SK-N-SH (cell line): ENCODE measurements at regions not wholly inside any gene's neighbourhood (a gene's known extent, or its start where the extent isn't known, plus 50 kb on each side); places are given as distances from the start of the nearest gene placed in this dataset.

Source experiments
- CTCF ChIA-PET: fragments of 300-600, 350-600 bp; formaldehyde crosslinking; extraction: SDS; loops from one replicate; lab custom pipeline; 2021; lab: Yijun Ruan, JAX
- POLR2A ChIA-PET: fragments of 350-600 bp; sonication (Branson Sonifier 250); formaldehyde crosslinking; extraction: SDS; loops from one replicate; lab custom pipeline; 2020; ENCODE audit warnings: antibody characterized with exemption, inconsistent platforms; lab: Yijun Ruan, JAX
- DNase-seq: peaks from one replicate; pipeline ENCODE4 v3.0.0; 2012
- H2AFZ ChIP-seq: fragments of 200-600 bp; sonication (generic); 2 replicates; pipeline ENCODE4 v1.8.1; 2016; ENCODE audit warnings: antibody characterized with exemption, mild to moderate bottlenecking, low read depth
- H3F3A ChIP-seq: fragments of 200-600 bp; sonication (generic); replicated peaks from 2 replicates; pipeline ENCODE3; 2016; ENCODE audit warnings: antibody characterized with exemption, mild to moderate bottlenecking; ENCODE audit not compliant: insufficient read depth
- H3K27ac ChIP-seq, 2 experiments: fragments of 200-500 bp in 1 of 2; fragments of 200-600 bp in 1 of 2; sonication (Bioruptor generic) in 1 of 2; sonication (generic), shearing (Covaris generic) in 1 of 2; 2 replicates each; pipeline versions ENCODE4 v1.5.1 to v1.6.1; 2014 to 2016; ENCODE audit warnings: low read depth in 2 of 2, inconsistent platforms in 1 of 2, low read length in 1 of 2, mild to moderate bottlenecking in 1 of 2, mixed read lengths in 1 of 2
- H3K27me3 ChIP-seq: fragments of 200-600 bp; sonication (generic), shearing (Covaris generic); 2 replicates; pipeline ENCODE4 v1.6.1; 2016; ENCODE audit warnings: mixed run types; ENCODE audit not compliant: insufficient read depth
- H3K36me3 ChIP-seq, 2 experiments: fragments of 200-500 bp in 1 of 2; fragments of 200-600 bp in 1 of 2; sonication (Bioruptor generic) in 1 of 2; sonication (generic) in 1 of 2; replicated peaks in 1 of 2; 2 replicates each; pipeline versions ENCODE3 to v1.5.1; 2014 to 2016; ENCODE audit warnings: low read length in 1 of 2, mild to moderate bottlenecking in 1 of 2; ENCODE audit not compliant: insufficient read depth in 2 of 2, control insufficient read depth in 1 of 2
- H3K4me1 ChIP-seq, 2 experiments: fragments of 200-500 bp in 1 of 2; fragments of 200-600 bp in 1 of 2; sonication (Bioruptor generic) in 1 of 2; sonication (generic), shearing (Covaris generic) in 1 of 2; 2 replicates each; pipeline versions ENCODE4 v1.5.1 to v1.6.1; 2014 to 2016; ENCODE audit warnings: low read depth in 1 of 2, low read length in 1 of 2, mixed run types in 1 of 2; ENCODE audit not compliant: insufficient read depth in 2 of 2, control insufficient read depth in 1 of 2
- H3K4me2 ChIP-seq: fragments of 200-600 bp; sonication (generic), shearing (Covaris generic); 2 replicates; pipeline ENCODE4 v1.6.1; 2017; ENCODE audit warnings: mixed run types
- H3K4me3 ChIP-seq, 2 experiments: fragments of 200-500 bp in 1 of 2; fragments of 200-600 bp in 1 of 2; sonication (Bioruptor generic) in 1 of 2; sonication (generic), shearing (Covaris generic) in 1 of 2; 2 replicates each; pipeline versions ENCODE4 v1.5.1 to v1.8.1; 2014 to 2016; ENCODE audit warnings: low read depth in 2 of 2, inconsistent platforms in 1 of 2, low read length in 1 of 2, mild to moderate bottlenecking in 1 of 2, mixed read lengths in 1 of 2, moderate library complexity in 1 of 2
- H3K79me2 ChIP-seq: fragments of 200-600 bp; sonication (generic); 2 replicates; pipeline ENCODE4 v1.8.1; 2017; ENCODE audit warnings: mild to moderate bottlenecking; ENCODE audit not compliant: insufficient read depth
- H3K9ac ChIP-seq: fragments of 200-600 bp; sonication (generic); 2 replicates; pipeline ENCODE4 v1.6.1; 2017; ENCODE audit warnings: mixed run types
- H3K9me2 ChIP-seq: fragments of 200-600 bp; sonication (generic); 2 replicates; pipeline ENCODE4 v1.6.1; 2017; ENCODE audit warnings: mixed run types
- H3K9me3 ChIP-seq: fragments of 200-600 bp; sonication (generic); 2 replicates; pipeline ENCODE4 v1.6.1; 2017; ENCODE audit warnings: mixed run types, mild to moderate bottlenecking, moderate library complexity
- H4K20me1 ChIP-seq: fragments of 200-600 bp; sonication (generic); 2 replicates; pipeline ENCODE4 v1.6.1; 2017; ENCODE audit warnings: mild to moderate bottlenecking, mixed run types; ENCODE audit not compliant: insufficient read depth
- CHD2 ChIP-seq: fragments of 150-350 bp; IDR thresholded peaks from 2 replicates; pipeline ENCODE4 v1.6.1; 2018; ENCODE audit warnings: low read length; ENCODE audit not compliant: partially characterized antibody
- EZH2phosphoT487 ChIP-seq: fragments of 200-600 bp; sonication (generic); IDR thresholded peaks from 2 replicates; pipeline ENCODE4 v1.6.1; 2017; ENCODE audit warnings: low read depth, mixed run types, mild to moderate bottlenecking, antibody characterized with exemption, moderate library complexity, borderline replicate concordance
- FOSL2 ChIP-seq: IDR thresholded peaks from 2 replicates; pipeline ENCODE4 v1.4.0; 2012; ENCODE audit warnings: low read depth, mild to moderate bottlenecking, moderate library complexity, borderline replicate concordance
- JUND ChIP-seq: IDR thresholded peaks from 2 replicates; pipeline ENCODE4 v1.4.0; 2012
- MAX ChIP-seq: IDR thresholded peaks from 2 replicates; pipeline ENCODE4 v1.4.0; 2012; ENCODE audit warnings: low read depth
- MEF2A ChIP-seq: IDR thresholded peaks from 2 replicates; pipeline ENCODE4 v1.4.0; 2012; ENCODE audit warnings: low read depth, borderline replicate concordance
- NRF1 ChIP-seq: IDR thresholded peaks from 2 replicates; pipeline ENCODE4 v1.6.1; 2012; ENCODE audit warnings: low read depth, mild to moderate bottlenecking, low read length
- REST ChIP-seq: IDR thresholded peaks from 2 replicates; pipeline ENCODE4 v1.6.1; 2012; ENCODE audit warnings: mild to moderate bottlenecking, low read depth, low read length, moderate library complexity
- SIN3A ChIP-seq: IDR thresholded peaks from 2 replicates; pipeline ENCODE4 v1.6.1; 2012; ENCODE audit warnings: low read depth, mild to moderate bottlenecking, low read length, moderate library complexity, borderline replicate concordance
- TCF12 ChIP-seq: IDR thresholded peaks from 2 replicates; pipeline ENCODE4 v1.4.0; 2012
- YY1 ChIP-seq: IDR thresholded peaks from 2 replicates; pipeline ENCODE4 v1.4.0; 2012; ENCODE audit warnings: low read depth, mild to moderate bottlenecking
- WGBS: methylation state at CpG from one replicate; pipeline ENCODE4 v1.1.6; 2017; ENCODE audit warnings: low lambda C conversion rate; 5-methylcytosine and 5-hydroxymethylcytosine counted together

GRCh38 chr11:19323502-19323901 is 82.8 kb upstream of the E2F8 start (continued):
- TF ChIP-seq MAX, result no peak
- no peak for TF ChIP-seq YY1
- no peak for TF ChIP-seq MEF2A
- TF ChIP-seq EZH2phosphoT487, result no peak
- TF ChIP-seq FOSL2, result no peak

- DNase-seq, result no peak
- Histone ChIP-seq H3K9ac (no peak overlapping the region), H3K27ac (no peak overlapping the region), H2AFZ (no peak overlapping the region), H3K4me2 (no peak overlapping the region), H3K27me3 (peaks cover 20% of the 10 kb centered on the region; the same call in 1 of the 2 replicates), H4K20me1 (no peaks in the 10 kb centered on the region), H3K4me1 (no peaks in the 10 kb centered on the region), H3K4me3 (no peak overlapping the region), H3K9me2 (no peaks in the 10 kb centered on the region), H3K79me2 (no peaks in the 10 kb centered on the region), H3K36me3 (no peaks in the 10 kb centered on the region), H3F3A (peaks cover 3% of the 10 kb centered on the region), H3K9me3 (no peaks in the 10 kb centered on the region)
- CTCF ChIA-PET, result no interaction called here
- POLR2A ChIA-PET, result no interaction called here
- TF ChIP-seq REST, result no peak
- TF ChIP-seq NRF1, result no peak
- TF ChIP-seq JUND, result no peak
- no peak for TF ChIP-seq CHD2
- TF ChIP-seq TCF12, result no peak
- WGBS, result 50% methylated on average over 2 of the region's 2 CpGs
Measured at GRCh38 chr11:19321351-19321750, 80.6 kb upstream of the E2F8 start.

GRCh38 chr11:19320827-19321226 is 80.1 kb upstream of the E2F8 start:
- Histone ChIP-seq H3K9ac (no peak overlapping the region), H3K79me2 (no peaks in the 10 kb centered on the region), H3K27me3 (peaks cover 20% of the 10 kb centered on the region; the same call in 1 of the 2 replicates), H3K9me2 (no peaks in the 10 kb centered on the region), H3F3A (peaks cover 3% of the 10 kb centered on the region), H3K4me3 (no peak overlapping the region), H3K4me2 (no peak overlapping the region), H3K27ac (no peak overlapping the region), H3K36me3 (no peaks in the 10 kb centered on the region), H3K9me3 (no peaks in the 10 kb centered on the region), H3K4me1 (no peaks in the 10 kb centered on the region), H4K20me1 (no peaks in the 10 kb centered on the region), H2AFZ (no peak overlapping the region)
- no peak for TF ChIP-seq SIN3A
- DNase-seq, result no peak
- POLR2A ChIA-PET, result no interaction called here
- CTCF ChIA-PET, result no interaction called here
- 29% methylated on average over 1 of the region's 1 CpG for WGBS
